ENCODE measurements at regions not wholly inside any gene's neighbourhood (a gene's known extent, or its start where the extent isn't known, plus 50 kb on each side); places are given as distances from the start of the nearest gene placed in this dataset.

GRCh38 chrX:44042116-44042515, 68.9 kb upstream of the NDP start:
- no peak for DNase-seq (ENCODE audit: low read depth)

GRCh38 chrX:44040406-44040805, 67.2 kb upstream of the NDP start:
- no peak for DNase-seq (ENCODE audit: low read depth)

GRCh38 chrX:44039556-44039955, 66.4 kb upstream of the NDP start:
- DNase-seq (ENCODE audit: low read depth) = peak; percentile 29

GRCh38 chrX:44036336-44036735, 63.1 kb upstream of the NDP start:
- peak; percentile 42 for DNase-seq (ENCODE audit: low read depth)

GRCh38 chrX:44035571-44035970, 62.4 kb upstream of the NDP start:
- no peak for DNase-seq (ENCODE audit: low read depth)

GRCh38 chrX:44032479-44032878, 59.3 kb upstream of the NDP start:
- DNase-seq (ENCODE audit: low read depth) = no peak

- DNase-seq (ENCODE audit: low read depth) = peak; percentile 17
These were observed 52.4 kb upstream of the NDP start for GRCh38 chrX:44025555-44025954.

Data from renal cortical epithelial cell (primary cell).